Testis (tissue), 2 donors: ENCODE measurements at regions not wholly inside any gene's neighbourhood (a gene's known extent, or its start where the extent isn't known, plus 50 kb on each side); places are given as distances from the start of the nearest gene placed in this dataset.
"Not testable (repeated sequence)": the region's sequence is repeated elsewhere in the genome, so short reads cannot be mapped to it uniquely, and the experiment has no call there.

Experiments used
- CTCF ChIP-seq, 3 experiments: fragments of 450-650 bp in 2 of 3; fragments of 200-600 bp in 1 of 3; sonication (generic) in 1 of 3; IDR thresholded peaks; one replicate each; pipeline ENCODE4 v1.5.1; 2016 to 2019; ENCODE audit warnings: antibody characterized with exemption in 3 of 3, mild to moderate bottlenecking in 2 of 3, moderate library complexity in 1 of 3
- POLR2A ChIP-seq: fragments of 450-650 bp; IDR thresholded peaks from one replicate; pipeline ENCODE4 v1.6.1; 2017; ENCODE audit warnings: antibody characterized with exemption, mild to moderate bottlenecking, moderate library complexity

- not testable (repeated sequence) for TF ChIP-seq POLR2A; CTCF (IDR thresholded peaks at IDR 0.05)
Measured at GRCh38 chr3:75572303-75572702, 91.8 kb upstream of the FRG2C start.
